Eye (tissue), 1 donor: ENCODE measurements at regions not wholly inside any gene's neighbourhood (a gene's known extent, or its start where the extent isn't known, plus 50 kb on each side); places are given as distances from the start of the nearest gene placed in this dataset.
"Not testable (repeated sequence)": the region's sequence is repeated elsewhere in the genome, so short reads cannot be mapped to it uniquely, and the experiment has no call there.

Source experiments
- DNase-seq: peaks from one replicate; pipeline ENCODE4 v3.0.0-alpha.2; 2015

DNA sequence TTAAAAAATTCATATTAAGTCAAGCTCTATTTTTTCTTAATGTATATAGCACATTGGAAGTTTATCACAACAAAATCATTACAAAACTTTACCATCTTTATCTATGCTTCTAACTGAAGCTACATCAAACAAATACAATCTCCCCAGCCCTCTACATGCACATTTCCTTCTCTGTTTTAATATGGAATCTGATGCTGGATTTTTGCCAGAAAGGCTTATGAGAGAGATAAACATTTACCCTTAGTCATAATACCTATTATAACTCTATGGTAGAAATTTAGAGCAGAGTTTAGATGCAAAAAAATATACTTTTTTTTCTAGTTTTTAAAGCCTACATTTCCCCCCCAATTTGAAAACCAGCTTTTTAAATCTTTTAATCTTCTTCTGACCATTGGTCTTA, 1198.6 kb downstream of the GATA3 start:
- DNase-seq = no peak

DNA sequence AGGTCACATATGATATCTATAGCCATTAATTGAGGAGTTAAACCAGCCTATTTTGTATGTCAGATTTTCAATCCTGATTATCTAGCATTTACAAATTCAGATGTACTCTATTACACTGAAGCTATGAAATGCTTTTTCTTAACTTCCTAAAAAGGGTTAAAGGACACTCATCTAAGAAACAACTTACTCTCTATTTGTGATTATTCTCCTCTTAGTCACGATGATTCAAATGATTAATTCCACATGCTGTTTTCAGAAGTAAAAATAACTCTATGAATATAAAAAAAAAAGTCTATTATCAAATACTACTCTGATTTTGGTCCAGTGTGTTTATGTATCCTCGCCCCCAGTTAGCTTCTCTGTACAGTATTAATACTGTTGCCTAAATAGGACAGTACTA, 1199.9 kb downstream of the GATA3 start:
- DNase-seq = no peak

DNA sequence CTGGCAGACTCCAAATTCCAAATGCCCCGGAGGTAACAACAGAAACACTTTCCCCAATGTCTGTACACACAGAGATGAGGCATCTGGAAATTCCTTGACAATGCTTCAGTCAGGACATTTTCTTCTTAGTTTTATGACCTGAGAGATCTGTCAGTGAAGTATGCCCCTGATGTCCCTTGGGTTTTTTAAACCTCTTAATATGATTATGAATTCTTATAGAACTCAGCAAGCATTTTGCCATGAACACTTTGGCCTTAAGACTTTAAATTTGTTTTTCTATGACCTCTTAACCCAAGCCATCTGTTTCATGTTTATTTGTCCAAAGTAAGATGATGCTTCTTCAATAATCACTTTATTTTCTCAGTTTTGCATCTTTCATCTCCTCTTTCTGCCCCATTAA, 1206.2 kb downstream of the GATA3 start:
- DNase-seq = no peak

DNA sequence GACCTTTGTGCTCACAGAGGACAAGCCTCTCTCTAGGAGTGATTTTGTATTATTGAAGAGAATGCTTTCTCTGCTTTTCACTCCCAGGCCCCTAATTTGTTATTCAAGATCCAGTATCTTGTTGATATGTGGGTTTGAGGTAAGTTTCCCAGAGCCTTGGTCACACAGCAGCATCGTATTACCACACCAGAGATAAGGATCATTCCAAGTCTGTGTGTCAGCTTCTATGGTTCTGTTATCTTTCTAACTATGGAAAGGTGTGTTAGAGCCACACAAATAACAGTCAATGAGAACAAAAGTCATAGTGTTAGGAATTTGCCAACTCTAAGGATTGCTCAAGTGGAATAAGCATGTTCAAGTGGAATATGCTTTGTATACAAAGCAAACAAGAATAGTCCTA, 1208.3 kb downstream of the GATA3 start:
- no peak for DNase-seq

DNA sequence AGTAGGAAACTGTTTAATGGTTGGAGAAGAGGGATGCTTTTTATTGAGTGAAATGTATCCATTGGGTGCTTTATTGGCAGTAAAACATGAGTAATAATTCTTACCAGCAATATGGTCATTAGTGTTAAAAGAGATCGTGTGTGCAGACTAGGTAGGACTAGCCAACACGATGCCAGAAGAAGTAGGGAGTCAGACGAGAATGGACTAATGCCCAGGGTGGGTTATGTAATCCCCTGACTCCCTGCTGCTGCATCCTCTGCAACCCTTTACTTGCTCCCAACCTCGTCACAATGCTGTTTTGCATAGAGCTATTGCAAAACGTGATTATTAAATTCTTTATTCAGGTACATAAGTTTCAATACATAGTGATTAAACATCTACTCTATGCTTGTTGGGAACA, 1213.7 kb downstream of the GATA3 start:
- no peak for DNase-seq

DNA sequence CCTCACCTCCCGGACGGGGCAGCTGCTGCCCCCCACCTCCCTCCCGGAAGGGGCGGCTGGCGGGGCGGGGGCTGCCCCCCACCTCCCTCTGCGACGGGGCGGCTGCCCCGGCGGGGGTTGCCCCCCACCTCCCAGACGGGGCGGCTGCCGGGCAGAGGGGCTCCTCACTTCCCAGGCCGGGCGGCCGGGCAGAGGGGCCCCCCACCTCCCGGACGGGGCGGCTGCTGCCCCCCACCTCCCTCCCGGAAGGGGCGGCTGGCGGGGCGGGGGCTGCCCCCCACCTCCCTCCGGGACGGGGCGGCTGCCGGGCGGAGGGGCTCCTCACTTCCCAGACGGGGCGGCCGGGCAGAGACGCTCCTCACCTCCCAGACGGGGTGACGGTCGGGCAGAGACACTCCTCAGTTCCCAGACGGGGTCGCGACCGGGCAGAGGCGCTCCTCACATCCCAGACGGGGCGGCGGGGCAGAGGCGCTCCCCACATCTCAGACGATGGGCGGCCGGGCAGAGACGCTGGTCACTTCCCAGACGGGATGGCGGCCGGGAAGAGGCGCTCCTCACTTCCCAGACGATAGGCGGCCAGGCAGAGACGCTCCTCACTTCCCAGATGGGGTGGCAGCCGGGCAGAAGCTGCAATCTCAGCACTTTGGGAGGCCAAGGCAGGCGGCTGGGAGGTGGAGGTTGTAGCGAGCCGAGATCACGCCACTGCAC, 1218.8 kb downstream of the GATA3 start:
- not testable (repeated sequence) for DNase-seq

DNA sequence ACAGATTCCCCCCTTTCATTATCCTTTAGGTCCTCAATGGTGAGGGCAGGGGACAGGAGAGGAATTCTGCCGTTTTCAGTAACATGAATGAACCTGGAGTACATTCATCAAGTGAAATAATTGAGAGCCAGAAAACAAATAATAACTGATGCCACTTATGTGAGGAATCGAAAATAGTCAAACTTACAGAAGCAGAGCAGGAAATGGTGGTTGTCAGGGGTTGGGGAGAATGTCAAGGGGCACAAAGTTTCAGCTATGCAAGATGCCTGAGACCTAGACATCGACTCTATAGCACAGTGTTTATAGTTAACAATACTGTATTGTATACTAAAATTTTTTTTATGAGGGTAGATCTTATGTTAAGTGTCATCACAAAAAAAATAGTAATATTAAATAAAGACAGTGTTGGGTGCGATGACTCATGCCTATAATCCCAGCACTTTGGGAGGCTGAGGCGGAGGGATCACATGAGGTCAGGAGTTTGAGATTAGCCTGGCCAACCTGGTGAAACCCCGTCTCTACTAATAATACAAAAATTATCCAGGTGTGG, 1219.8 kb downstream of the GATA3 start:
- no peak for DNase-seq

DNA sequence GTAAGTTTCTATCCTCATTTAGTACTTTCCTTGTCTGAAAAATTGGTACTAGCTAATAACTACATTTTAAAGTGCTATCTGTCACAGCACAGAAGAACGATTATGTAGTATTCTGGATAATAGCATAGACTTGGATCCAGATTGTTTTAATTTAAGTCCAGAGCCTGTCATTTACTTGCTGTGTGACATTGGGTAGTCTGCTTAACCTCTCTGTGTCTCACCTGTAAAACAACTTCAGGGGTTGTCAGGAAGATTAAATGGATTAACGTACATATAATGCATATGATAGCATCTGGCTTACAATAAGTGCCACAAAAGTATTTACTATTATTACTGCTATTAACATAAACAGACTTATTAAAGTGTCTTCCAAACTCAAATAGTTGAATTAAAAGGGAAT, 1221.4 kb downstream of the GATA3 start:
- no peak for DNase-seq

DNA sequence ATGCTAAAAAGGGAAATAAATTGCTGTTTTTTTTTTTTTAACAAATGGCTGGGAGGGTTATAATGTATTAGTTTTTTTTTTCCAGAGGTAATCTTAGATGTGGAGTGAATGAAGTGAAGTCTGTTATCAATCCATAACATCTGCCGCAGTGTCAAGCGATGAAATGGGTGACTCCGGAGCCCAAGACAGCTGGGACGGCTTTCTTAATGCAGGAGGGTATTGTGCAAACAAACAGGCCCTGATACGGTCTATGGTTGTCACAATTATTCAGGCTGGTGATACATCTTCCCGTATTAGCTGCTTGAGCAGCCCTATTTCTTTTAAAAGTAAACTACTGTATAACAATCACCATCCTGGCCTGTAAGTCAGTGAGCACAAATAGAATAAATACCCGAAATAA, 1231.2 kb downstream of the GATA3 start:
- DNase-seq = no peak

DNA sequence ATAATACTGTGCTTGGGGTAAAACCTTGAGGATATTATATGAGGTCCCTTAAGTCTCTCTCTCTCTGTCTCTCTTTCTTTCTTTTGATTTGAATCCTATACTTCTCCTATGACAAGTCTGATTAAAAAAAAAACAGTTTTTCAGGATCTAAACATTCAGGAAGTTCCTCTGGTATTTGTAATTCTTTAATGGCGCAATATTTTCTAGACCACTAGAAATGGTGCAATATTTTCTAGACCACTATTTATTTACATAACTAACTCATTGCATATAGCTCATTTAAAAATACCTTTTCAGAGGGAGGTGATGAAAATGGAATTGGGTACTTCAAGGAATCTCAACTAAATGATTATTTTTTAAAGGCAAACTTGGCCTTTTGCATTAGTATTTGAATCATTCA, 1235.3 kb downstream of the GATA3 start:
- DNase-seq = no peak

DNA sequence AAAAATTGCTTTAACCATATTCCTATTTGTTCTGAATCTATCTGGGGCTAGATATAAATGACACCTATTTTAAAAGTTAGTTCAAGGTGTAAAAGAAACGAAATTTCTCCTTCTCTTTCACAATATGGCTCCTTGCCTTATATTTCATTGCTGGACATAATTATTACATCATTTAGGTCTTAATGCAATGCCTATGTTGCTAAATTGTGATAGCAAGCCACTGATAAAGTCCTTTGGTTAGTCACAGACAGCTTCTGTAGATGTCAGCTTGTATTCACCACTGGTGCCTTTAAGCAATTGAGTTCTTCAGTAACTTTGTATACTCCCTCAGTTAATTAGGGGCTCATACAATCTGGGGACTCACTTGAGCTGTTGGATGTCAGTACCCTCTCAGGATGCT, 1236.6 kb downstream of the GATA3 start:
- no peak for DNase-seq

DNA sequence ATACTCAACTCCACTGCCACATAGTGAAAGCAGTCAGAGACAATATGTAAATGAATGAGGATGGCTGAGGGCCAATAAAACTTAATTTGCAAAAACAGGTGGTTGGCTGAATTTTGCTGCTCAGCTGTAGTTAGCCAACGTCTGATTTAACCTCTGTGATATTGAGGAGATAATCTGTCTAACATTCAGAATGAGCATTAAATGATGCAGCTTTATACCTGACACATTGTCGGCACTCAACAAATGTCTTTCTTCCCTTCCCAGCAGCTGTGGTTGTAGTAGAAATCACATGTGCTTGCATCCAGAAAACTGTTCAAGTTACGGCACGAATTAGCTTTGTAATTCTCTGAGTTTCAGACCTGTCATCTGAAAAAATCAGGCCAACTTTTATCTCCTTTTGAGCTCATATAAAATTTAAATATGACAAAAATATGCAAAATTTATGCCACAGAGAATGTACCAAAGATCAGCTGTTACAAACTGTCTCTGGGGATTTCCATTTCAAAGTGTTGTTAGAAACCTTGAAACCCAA, 1239.7 kb downstream of the GATA3 start:
- peak; percentile 10 for DNase-seq

DNA sequence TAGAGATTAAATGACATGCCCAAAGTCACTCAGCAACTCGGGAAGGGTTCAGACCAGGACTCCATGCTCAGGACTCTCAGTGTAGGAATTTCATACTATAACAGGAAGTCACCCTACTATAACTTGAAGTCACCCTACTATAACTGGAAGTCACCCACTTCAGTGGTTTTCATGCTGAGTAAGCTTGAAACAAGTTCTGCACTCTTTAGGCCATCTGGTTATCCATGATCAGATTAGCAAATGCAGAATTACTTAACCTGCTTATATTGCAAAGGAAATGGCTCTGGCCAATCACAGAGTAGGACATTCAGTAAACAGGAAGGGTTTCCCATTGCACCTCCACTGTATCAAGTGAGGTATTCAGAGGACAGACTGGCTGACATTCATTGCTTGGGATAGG, 1240.4 kb downstream of the GATA3 start:
- no peak for DNase-seq

DNA sequence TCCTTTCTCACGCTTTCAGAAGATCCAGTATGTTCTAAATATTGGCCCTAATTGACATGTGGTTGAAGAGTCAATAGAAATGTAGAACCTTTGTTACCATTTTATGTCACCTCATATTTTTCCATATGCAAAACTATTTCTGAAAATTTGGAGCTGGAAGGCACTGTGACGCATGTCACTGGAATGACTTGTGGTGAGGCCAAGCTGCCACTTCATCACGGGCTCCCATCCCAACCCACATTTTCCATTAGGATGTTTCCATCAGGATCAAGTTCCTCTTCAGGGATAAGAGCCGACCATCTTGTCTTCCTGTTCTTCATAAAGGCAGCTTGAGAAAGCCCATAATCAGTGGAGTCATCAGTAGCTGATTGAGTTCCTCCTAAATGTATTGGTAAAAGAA, 1241.7 kb downstream of the GATA3 start:
- no peak for DNase-seq

DNA sequence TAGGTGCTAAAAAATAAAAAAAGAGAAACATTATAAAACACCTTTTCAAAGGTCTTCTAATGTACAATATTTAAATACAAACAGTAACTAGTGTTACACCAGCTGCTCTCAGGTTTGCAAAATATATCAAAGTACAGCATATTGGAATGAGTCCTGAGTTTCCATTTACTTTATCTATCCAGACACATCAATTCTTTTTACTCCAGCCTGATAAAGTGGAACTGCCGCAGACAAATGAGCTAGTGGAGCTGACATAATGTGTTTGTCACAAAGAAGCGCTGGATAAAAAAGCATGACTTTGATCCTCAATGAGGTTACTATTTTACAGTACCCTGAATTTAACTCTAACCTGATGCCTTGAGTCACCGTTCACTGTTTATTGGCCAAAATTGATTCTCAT, 1243.1 kb downstream of the GATA3 start:
- peak; percentile 69 for DNase-seq

DNA sequence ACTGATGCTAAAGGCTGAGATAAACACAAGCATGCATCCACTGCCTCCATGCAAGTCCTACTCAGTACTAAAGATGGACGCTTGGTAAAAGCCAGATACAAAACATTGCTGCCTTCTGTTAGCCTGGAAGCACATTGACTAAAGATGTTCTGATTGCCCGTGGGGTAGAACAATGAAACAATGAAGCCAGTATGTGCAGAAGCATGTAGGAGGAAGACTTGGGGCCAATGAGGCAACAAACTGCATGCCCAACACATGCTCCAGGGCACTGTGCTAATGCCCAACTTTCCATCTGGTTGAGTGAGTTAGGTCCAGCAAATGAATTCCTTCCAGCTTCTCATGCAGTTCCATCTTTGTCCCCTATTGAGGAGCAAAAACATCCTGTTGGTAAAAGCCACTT, 1245.5 kb downstream of the GATA3 start:
- no peak for DNase-seq

DNA sequence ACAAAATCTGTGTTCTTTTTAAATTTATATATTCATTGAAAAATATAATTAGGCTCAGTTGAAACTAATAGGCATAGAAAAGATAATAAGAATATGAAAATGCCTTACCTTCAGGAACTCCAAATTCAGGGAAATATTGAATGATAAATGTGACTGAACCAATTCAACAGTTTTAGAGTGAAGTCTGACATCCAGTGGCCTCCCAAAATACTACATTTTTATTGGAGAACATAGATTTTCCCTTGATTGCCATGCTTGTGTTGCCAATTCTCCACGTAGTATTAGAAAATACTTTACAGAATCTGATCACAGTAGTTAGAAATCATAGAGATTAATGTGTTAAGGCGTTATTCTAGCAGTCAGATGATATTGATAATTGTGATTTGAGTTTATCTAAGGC, 1246.7 kb downstream of the GATA3 start:
- DNase-seq = peak; percentile 65

DNA sequence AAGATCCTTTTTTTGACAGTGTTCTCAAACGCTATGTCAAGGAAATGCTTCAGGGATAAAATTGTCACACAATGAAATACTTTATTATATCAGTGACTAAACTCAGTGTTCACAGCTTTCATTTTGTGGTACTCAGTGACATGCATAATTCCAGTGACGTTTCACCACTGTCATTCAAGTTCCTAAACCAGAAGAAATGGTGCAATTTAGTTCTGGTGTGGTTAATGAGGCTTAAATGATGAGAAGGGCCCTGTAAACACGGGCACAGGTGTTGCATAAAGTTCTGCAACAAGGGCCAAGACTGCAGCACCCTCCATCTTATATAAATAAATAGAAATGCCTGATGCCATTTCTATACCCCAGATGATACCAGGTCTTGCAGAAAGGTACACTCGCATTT, 1247.1 kb downstream of the GATA3 start:
- DNase-seq = no peak

DNA sequence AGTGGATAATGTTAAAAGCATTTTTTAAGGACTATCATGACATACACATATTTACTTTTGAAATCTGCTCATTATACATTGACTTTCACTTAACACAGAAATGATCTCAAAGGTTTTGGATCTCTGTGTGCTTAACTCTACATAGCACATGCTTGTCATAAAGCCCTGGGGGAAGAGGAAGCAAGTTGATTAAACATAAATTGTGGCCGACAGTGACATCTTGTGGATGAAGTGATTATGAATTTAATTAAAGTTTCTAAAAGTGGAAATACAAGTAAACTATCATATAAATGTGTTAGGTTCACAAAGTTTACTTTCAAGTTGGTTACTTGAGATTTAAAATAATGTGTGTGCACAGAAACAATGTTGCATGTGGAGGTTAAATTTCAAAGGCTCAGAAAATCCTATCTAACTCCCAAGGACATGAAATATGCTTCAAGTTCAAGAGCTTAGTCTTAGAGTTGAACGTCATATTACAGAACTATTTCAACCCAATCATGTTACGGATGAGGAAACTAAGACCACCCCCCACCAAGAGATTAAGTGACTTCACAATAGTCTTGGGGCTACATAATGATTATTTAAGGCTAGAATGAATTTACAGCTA, 1247.8 kb downstream of the GATA3 start:
- peak; percentile 90 for DNase-seq

DNA sequence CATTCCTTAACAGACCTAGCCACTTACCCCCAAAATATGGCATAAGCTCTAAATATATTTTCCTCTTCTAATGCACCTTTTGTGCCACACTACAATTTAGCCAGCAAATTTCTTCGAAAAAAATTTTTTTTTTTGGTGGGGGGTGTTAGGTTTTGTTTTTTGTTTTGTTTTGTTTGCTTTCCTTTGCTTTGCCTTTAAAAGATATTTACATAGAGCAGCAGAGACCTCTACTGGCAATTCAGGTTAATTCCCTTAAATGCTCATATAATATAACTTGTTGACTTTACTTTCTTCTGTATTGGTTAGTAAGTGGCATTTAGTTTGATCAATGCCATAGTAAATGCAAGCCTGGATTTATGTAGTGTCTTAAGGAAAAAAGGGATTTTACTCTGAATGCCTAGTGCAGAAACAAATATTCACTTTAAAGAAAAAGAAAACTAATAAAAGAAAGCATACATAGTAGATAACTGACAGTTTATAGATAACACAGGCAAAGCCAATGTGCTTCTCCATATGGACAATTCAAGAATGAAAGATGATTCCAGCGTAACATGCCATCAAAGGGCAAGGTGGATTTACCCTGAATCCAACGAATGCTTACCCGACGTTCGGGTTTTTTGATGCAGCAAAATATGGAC, 1250.6 kb downstream of the GATA3 start:
- peak; percentile 63 for DNase-seq

DNA sequence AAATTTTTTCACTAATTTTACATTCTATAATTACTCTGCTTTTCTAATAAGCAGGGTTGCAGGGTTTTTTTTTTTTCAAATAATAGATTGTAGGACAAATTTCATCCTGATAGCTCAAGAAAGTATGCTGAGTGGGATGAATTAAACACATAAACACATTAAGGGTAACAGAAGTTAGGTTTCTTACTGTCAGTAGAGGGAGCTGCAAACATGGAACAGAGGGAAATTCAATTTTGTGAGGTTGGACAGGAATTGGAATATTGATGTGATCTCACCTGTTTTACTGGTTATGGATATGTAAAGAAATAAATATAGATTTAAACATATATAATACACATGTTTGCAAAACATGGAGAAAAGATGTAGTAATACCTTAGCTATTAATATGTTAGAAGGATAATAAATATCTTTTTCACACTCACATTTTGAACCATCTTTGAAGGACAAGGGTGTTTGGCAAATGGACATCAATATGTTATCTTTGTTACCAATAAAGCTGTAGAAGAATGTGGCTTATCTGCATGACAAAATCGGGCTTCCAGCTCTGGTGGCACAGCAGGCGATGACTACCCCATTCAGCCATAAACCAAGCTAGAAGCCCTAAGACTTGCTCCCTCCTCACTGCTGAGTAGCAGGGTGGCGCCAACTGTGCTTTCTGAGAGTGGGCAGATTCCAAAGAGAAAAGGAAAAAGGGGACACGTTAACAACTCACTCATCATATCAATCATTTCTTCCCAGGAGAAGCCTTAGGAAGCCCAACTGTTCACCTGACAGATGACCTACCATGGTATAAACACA, 1257.4 kb downstream of the GATA3 start:
- no peak for DNase-seq

DNA sequence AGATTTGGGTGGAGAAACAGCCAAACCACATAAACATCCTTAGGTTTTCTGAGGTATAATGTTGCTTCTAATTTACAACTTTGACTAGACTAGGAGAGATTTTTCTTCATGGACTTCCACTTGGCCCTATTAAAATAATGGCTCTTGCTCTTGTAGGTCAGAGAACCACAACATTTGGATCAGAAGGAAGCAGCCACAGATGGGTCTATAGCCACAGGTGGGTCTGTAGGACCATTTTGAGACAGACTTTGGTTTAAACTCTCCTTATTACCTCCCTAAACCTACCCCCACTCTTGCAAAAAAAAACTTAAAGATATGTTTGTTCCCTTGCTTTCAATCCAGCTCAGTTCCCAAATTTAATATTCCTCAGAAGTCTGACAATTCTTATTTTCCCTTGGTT, 1260.8 kb downstream of the GATA3 start:
- no peak for DNase-seq

DNA sequence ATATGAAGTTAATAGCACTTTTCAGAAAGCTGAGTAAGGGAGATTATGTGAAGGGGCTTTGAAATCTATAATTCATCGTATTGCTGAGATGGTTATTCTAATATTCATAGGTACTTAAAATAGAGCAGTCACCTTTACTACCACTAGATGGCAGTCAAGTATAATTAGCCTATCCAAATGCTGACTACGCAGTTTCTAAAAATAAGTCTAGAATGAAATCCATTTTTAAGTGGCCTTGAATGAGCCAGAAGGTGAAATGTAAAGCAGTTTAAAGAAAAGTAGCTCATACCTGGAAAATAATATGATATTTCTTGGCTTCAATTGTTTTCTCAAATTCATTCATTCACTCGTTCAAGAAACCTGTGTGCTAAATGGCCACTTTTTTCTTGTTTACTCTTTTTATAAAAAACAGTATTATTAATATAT, 1277.1 kb downstream of the GATA3 start:
- peak; percentile 86 for DNase-seq
